HG03520 (cell line): ENCODE measurements at regions not wholly inside any gene's neighbourhood (a gene's known extent, or its start where the extent isn't known, plus 50 kb on each side); places are given as distances from the start of the nearest gene placed in this dataset.
A peak's percentile ranks its signal among the peaks of the same experiment; 100 is the strongest.

Experiments used
- ATAC-seq: cut with Tn5 transposase; IDR thresholded peaks from one replicate; pipeline ENCODE4 v1.9.1; 2021; ENCODE audit warnings: mild to moderate bottlenecking, moderate library complexity; ENCODE audit not compliant: unreplicated experiment

DNA sequence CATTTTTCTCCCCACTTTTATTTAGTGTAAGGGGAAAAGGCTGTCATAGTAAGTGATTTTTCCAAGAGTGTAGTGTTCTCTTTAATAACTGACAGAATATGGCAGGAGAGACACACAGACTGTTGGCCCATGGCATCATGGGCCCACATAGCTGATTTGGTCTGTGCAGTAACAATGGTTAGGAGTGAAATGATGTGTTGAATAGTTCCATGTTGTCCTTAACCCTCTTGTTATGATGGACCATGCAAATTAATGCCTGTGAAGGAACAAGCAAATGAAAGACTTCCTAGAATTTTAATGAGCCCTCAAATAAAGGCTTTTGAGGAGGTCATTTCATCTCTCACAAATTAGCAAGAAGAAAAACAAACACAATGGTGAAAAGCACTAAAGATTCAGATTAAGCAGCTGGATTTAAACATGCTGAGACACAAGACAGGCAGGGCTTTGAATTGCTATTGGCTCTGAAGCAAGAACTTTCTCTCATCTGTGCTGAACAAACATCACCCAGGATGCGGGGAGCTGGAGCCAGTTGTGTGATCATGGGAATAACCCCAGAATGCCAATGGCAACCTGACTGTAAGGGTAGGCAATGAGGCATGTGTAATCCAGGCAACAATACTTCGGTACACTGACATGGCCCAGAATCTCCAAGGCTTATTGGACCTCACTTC, 136.7 kb upstream of the VEPH1 start:
- no peak for ATAC-seq

DNA sequence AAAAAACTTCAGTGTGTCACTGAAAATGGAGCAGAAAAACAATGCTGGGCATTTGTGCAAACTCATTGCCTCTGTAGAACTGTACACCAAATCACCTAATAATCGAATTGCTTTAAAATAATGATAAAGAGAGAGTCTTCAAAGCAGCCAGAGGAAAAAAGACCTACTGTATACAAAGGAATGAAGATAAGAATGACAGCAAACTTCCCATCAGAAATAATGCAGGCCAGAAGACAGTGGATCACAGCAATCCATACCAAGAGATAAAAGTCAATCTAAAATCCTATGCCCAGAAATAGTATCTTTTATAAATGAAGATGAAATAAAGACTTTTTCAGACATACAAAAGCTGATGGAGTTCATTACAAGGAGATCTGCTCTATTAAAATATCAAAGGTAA, 134.7 kb upstream of the VEPH1 start:
- no peak for ATAC-seq

DNA sequence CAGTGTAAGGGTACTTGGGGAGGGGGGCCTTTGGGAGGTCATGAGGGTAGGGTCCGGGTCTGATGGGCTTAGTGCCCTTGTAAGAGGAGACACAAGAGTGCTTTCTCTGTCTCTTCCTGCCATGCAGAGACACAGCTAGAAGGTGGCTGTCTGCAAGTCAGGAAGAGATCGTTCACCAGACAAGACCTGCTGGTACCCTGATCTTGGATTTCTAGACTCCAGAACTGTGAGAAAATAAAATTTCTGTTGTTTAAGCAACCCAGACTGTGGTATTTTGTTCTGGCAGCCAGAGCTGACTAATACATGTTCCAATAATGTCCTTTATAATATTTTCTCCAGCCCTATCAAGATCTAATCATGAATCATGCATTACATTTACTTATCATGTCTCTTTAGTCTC, 130.0 kb upstream of the VEPH1 start:
- ATAC-seq: no peak

DNA sequence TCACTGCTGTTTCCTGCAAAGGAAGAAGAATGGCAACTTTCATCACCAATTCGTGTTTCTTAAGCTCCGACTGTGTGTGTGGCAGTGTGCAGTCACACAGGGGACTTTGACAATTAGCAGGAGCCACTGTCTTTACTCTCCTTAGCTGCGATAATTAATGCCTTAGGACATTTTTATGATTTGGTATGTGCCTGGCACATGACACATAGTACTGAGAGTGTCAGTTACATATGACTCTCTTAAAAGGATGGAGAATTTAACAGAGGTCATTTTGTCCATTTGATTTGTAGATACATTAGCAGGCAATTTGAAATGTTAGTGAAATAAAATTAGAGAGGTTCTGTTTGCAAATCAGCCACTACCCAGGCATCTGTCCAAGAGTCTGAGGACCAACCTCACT, 128.9 kb upstream of the VEPH1 start:
- no peak for ATAC-seq

DNA sequence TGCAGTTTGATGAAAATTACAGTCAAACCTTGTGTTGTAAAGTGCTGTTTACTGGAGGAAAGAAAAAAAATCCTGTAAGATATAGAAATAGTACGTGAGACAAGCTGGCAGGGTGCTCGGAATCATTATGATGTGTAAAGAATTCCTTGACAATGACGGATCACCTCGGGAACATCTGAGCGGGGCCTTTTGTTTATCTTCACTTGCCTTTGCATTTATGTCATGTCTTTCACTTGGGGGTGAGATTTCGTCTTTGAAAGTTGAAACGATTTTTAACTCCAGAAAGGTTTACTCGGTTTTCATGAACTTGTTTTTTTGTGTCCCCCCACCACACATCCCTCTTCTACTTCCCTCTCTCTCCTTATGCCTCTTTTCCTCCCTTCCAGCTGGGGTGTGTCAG, 128.3 kb upstream of the VEPH1 start:
- ATAC-seq: no peak

DNA sequence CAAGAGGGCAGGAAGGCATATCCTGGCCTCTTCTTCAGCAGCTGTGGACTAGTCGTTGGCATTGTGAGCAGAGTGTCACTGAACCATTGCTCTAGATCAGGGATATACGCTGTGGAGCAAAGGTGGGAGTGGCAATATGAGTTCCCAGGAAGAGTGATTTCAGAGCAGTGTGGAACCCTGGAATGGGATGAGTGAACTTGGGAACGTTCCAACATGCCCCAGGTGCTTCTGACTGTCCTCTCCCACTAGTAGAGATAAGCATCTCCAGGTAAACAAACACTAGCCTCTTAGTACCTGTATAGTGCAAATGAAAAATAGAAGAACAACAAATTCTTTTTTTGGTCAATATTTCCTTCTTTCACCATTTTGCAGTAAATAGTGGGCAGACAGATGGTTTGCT, 123.6 kb upstream of the VEPH1 start:
- ATAC-seq: no peak

DNA sequence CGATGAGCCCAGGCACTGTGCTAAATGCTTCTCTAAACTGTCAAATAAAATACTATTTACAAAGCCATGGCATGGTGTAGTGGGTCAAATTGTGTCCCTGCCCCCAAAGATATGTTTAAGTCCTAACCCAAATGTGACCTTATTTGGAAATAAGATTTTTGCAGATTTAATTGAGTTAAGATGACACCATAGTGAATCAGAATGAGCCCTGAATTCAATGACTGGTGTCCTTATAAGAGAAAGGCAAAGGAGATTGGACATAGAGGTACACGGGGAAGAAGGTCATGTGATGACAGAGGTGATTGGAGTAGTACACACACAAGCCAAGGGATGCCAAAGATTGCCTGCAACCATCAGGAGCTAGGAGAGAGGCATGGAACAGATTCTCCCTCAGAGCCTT, 121.6 kb upstream of the VEPH1 start:
- ATAC-seq: no peak

DNA sequence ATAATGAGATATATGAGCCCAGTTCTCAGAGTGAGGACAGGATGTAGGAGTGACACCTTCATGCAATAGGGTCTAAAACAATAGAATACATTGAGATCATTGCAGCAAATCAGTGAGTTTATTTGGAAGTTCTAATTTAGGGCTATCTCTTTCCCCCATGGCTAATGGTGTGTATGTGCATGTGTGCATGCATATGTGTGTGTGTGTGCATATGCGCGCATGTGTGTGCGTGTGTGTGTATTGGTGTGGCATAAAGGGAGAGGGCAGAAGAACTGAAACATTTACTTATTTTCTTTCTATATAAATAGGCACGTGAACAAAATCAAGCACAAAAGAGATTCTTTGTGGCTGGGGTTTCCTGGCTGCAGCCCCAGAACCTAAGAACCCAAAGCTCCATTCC, 115.7 kb upstream of the VEPH1 start:
- no peak for ATAC-seq

DNA sequence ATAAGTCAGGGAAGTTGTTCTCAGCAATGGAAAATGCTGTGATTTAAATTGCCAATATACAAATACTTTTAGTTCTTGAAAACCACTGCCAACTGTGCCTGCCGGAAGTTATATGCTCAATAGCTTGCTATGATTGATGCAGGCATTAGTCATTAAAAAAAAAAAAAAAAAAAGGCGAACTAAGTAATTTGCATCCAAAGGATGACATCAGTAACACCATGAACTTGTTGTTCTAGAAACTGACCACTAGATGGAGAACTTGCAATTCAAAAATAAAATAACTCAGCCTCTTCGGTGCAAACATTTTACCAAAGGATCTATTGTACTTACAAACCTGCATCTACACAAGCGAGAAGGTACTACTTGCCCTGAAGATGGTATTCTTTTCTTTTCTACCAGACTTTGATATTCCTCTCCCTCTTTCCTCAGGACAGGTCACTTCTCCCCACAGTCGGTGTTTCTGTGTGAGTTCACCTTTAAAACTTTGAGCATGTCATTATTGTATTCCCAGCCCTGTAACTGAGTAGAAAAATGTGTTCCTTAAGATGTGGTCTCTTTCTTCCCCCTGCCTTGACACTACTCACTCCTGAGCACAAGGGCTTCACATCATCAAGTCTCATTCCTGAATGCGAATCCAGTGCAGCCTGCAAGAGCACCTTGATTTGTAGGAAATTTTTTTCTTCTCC, 115.0 kb upstream of the VEPH1 start:
- peak; percentile 78 for ATAC-seq

DNA sequence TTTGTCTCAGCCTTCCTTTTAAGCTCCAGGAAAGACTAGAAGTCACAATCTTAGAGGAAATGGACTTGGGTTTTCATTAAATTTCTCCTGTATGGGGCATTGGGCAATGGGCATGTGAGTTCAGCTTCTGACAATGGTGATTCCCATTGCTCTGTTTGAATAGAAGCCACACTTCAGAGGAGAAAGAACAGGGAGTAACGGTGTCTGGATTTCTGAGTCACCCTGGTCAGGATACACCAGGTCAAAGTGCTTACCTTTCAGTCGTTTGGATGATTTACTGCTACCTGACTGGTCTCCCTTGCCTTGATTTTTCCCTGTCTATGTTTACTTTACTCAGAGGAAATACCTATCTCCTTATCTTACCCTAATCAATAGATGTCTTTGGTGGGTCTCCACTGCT, 111.7 kb upstream of the VEPH1 start:
- ATAC-seq: no peak

DNA sequence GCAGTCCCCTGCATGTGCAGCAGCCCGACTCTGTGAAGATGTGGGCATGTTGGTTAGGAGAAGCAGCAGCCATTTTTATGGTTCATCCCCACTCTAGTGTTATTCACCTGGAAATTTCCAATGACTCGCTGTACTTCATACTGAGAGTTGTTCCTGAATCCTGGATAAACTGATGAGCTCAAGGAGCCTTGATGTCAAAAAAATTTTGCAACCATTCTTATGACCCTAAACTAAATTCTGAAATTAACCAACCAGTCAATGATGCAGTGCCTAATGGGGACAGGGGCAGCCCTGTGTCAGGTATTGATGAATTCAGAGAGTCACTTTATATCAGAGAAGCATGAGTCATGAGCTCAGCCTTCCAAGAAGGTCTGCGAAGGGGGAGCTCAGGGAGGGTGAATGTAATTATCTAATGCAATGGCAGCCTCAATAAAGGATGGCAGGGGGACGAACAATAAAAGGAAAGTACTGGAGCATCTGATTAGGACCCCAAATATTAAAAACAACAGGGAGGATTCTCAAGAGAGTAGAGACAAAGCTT, 108.4 kb upstream of the VEPH1 start:
- ATAC-seq: no peak

DNA sequence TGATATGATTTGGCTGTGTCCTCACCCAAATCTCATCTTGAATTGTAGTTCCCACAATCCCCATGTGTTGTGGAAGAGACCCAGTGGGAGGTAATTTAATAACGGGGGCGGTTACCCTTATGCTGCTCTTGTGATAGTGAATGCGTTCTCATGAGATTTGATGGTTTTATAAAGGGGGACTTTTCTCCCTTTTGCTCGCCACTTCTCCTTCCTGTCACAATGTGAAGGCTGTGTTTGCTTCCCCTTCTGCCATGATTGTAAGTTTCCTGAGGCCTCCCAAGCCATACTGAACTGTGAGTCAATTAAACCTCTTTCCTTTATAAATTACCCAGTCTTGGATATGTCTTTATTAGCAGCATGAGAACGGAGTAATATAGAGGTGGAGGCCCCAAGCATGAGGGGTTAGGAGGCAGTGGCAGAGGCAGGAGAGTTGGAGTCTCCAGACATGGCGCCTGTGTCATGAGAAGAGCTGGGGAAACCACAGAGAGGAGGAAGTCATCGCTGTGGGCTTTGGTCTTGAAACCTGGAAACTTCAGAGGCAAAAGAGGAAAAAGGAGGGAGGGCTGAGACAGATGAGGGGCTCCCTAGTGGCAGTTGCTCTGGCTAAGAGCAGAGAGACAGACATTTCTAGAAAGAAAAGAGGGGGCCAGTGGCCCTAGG, 107.8 kb upstream of the VEPH1 start:
- no peak for ATAC-seq

DNA sequence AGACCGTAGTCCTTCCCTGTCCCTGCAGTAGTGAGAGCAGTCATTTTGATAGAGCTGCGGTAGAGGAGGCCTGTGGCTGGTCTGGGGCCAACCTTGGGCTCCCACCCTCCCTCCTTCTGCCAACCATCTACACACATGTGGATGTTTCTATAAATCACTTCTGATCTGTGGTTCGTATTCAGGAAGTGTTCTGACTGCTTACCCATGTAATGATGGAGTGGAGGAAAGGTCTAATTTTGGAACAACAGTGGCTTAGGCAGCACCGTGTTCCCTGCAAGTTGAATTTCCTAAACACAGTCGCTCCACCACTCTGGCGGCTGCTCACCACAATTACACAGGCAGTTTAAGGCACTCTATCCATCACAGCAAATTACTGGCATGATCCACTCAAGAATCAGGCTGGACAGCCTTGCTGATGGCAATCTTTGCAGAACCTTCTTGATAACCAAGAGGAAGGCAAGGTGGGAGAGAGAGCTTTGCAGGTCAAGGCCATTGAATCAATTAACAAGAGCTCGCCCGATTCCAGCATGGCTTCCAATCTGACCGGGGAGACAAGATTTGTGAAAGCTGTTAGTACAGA, 104.7 kb upstream of the VEPH1 start:
- no peak for ATAC-seq

DNA sequence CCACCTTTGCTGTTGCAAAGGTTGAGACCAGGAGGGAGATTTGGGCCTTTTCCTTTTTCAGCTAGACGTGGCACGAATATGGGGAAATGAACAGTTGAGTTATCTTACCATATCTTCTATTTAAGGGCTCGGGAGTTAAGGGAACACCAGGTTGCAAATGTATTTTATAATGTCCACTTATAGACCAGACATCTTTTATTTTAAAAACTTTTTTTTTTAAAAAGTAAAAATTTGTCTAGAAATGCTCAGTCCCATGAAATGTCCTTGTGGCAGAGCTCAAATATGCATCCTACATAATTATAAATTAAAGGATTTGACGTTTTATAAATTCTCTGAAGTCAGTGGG, 103.6 kb upstream of the VEPH1 start:
- no peak for ATAC-seq

DNA sequence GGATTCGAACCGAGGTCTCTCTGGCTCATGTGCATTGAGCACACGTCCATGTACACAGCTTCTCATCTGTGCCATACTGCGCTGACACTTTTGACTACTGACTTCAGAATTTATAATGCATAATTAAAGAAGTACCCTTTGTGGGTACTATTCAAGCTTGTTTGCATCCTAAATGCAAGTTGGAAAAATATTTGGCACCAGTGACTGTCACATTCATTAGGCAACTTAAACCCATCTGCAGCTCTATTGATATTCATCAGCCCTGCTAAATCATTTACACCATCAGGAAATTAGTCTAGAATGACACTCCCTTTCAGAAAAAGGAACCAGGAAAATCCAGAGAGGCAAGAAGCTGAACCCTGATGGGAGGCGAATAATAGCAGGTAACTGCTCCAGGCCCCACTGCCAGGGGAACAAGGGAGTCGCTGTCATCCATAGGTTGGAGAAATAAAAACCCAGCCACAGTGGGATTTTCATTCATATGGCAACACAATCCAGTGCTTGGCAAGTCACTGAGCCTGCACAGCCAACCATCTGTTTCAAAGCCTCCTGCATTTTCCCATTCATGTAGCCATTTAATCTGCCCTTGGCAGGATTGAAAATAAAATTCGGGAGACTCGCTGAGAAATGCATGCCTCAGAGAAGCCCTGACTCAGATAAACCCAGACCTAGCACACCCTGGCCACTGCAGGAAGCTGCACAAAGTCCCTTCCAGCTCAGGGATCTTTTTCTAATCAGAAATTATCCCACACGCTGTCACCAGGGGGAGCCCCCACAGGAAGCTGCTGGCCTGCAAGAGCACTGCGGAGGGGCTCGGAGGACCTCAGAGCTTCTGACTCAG, 103.0 kb upstream of the VEPH1 start:
- ATAC-seq: peak; percentile 91

DNA sequence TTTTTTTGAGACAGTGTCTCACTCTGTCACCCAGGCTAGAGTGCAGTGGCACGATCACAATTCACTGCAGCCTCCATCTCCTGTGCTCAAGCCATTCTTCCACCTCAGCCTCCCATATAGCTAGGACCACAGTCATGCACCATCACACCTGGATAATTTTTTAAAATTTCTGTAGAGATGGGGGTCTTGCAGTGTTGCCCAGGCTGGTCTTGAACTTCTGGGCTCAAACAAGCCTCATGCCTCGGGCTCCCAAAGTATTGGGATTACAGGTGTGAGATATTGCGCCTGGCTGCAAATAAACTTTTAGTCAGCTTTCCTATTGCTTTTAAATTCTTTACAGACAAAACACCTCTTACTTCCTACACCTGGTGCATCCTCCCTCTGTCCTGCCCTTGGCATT, 102.1 kb upstream of the VEPH1 start:
- no peak for ATAC-seq

DNA sequence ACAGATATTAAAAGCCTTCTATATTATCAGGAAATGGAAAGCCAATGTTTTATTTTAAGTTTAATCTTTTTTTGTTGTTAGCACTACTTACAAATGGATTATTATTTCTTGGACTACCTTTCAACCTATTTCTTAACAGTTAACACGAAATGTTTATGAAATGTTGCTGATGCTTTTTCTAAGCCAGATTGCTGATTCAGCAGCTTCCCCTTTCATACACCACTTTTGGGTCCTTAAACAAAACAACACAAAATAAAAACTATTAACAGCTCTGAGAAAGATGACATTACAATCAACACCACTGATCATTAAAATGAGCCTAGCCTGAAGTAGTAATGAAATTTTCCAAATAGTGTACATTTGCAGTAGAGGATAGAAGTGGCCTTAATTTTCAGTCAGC, 99.2 kb upstream of the VEPH1 start:
- ATAC-seq: no peak

DNA sequence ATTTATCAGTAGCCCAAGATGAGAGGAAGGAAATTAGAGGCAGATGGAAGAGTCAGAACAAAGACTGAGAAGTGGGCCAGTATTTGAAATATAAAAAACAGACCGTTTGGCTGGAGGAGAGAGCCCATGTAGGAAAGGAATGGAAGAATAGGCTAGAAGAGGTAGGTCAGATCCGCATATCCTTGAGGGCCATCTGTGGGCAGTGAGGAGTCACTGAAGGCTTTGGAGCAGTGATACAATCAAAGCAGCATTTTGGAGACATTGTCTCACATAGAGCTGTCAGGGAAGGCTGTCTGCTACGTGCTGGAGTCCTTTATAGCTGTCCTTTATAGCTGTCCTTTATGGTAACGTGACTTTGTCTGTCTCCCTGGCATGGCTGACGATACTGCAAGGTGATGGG, 92.0 kb upstream of the VEPH1 start:
- ATAC-seq: no peak

DNA sequence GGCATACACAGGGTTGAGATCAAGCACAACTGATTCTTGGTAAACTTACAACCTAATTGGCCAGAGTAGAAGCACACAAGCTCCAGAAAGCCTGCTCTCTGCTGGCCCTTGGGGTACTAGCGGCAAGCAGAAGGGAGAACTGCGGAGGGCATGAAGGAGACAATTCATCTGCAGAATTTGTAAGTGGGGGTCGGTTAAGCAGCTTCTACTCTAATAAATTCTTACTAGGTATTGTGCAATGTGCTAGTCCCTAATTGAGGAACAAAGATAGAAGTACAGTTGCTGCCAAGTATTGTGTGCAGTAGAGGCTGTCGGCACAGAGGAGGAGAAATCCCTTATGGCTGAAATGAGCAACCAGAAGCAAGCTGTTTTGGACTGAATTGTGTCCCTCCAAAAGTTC, 91.2 kb upstream of the VEPH1 start:
- no peak for ATAC-seq

DNA sequence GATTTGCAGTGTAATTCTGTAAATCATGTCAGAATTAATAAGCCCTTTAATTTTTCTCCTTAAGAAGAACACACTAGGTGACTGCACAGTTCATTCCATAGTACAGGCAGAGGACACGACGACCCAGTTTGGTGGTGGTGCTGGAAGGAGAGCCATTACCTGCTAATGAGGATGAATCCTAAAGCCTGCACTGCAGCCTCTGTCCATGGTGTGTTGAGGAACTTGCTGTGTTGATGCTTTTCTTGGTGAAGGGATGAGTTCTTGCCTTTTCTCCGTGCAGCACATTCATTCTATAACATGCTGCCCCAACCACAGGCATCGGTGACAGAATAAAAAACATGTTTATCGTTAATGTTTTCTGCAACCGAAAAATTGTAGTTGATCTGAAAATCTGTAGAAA, 89.6 kb upstream of the VEPH1 start:
- ATAC-seq: no peak

DNA sequence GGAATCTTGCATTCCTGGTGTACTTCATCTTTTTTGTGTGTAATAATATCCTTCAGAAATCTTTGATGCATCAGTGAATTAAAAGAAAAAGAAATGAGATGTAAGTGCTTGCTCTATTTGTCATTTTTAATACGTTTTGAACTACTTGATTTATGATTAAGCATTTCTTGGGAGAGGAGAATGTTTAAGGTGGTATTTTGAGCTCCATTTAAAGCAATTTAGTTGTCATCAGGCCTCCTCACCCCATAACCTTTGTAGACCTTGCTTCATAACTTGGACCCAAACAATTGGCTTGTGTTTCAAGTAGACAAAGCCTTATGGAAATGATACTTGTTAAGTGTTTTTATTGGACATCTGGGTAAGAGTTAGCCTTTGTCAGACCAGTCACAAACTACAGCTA, 87.1 kb upstream of the VEPH1 start:
- no peak for ATAC-seq
